Coronary artery (tissue), 2 donors: ENCODE measurements at regions not wholly inside any gene's neighbourhood (a gene's known extent, or its start where the extent isn't known, plus 50 kb on each side); places are given as distances from the start of the nearest gene placed in this dataset.

Experiments
- DNase-seq: peaks from one replicate; pipeline ENCODE4 v3.0.0-alpha.2; 2017; ENCODE audit warnings: low spot score
- H3K27ac ChIP-seq, 2 donors: fragments of 200-600 bp; sonication (generic); one replicate each; pipeline ENCODE4 v1.5.1; 2016 to 2019
- H3K4me3 ChIP-seq: fragments of 200-600 bp; sonication (generic); 2 replicates; pipeline ENCODE4 v1.5.1; 2016; ENCODE audit warnings: mild to moderate bottlenecking, moderate library complexity
- CTCF ChIP-seq: fragments of 200-600 bp; sonication (generic); IDR thresholded peaks from one replicate; pipeline ENCODE4 v1.5.1; 2019; ENCODE audit warnings: antibody characterized with exemption

GRCh38 chr6:27178407-27178730 lies 69.1 kb upstream of the PRSS16 start:
- no peak for TF ChIP-seq CTCF
- DNase-seq = peak; percentile 75
- H3K4me3 ChIP-seq = peak overlapping the region; percentile 94

GRCh38 chr6:27178860-27179259 lies 68.6 kb upstream of the PRSS16 start:
- peak overlapping the region; percentile 94 for H3K4me3 ChIP-seq
- no peak overlapping the region for H3K27ac ChIP-seq
- no peak for DNase-seq
- no peak for TF ChIP-seq CTCF

More at GRCh38 chr6:27178407-27178730, 69.1 kb upstream of the PRSS16 start:
- H3K27ac ChIP-seq = peak overlapping the region; percentile 67 to 92

DNA sequence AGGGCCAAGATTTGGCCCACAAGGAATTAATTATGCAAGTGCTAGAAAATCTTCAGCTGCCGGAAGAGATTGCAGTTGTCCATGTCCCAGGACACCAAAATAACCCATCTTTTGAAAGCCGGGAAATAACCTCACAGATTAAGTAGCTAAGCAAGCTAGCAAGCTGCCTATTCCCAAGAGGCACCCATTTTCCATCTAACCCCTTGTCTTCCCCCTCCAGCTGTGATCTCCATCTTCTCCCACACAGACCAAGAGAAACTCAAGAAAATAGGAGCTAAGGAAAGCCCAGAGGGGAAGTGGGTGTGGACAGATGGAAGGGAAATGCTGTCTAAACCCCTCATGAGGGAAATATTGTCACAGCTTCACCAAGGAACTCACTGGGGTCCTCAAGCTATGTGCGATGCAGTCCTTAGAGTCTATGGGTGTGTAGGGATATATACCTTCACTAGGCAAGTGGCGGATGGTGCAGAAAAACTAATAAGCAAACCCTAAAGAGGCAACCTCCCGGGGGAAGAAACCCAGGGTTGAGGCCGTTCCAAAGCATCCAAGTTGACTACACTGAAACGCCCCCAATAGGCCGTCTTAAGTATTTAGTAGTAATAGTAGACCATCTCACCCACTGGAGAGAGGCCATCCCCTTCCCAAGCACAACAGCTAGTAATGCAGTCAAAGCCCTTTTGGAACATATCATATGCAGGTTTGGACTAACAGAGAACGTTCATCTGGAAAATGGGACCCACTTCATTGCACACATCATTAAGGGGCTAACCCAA lies 64.3 kb upstream of the PRSS16 start:
- no peak overlapping the region for H3K4me3 ChIP-seq
- no peak overlapping the region for H3K27ac ChIP-seq
- no peak for DNase-seq
- no peak for TF ChIP-seq CTCF

DNA sequence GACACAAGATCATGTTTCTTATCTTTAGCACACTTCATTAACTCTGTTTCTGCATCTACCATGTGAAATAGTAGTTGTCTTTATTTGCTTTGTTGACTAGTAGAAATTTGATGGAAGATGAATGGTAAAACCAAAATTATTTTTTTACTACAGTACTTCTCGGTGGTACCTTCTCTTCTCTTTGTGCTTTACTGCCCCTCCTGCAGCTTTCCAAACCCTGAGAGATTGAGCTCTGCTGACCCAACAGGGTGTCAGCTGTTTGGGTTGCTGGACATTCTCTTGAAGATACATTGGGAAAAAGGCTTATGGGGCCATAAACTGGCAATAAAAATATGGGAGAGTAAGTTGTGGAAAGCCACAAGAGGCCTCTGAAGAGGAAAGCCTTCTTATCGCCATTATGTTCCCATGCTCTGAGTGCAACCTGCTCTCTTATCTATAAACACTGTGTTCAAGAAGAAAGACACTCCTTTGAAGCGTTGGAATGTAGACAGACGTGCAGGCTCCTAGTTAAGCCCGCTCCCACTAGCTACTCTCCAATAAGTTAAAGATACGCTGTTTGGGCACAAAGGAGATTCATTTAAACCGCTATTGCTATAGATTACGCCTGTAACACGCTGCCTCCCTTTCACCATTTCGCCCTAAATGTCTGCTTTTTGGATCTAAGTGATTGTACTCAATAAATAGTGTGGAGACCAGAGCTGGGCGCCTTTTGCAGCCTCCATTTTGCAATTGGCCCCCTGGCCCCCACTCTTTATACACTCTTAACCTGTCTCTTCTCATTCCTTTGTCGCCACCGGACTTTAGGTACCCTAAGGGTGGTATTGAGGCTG lies 60.1 kb upstream of the PRSS16 start:
- TF ChIP-seq CTCF = no peak
- H3K4me3 ChIP-seq = peak overlapping the region; percentile 86
- H3K27ac ChIP-seq = peak overlapping the region; percentile 86 to 93
- no peak for DNase-seq

- H3K4me3 ChIP-seq = peak overlapping the region; percentile 86
- TF ChIP-seq CTCF = no peak
- peak; percentile 81 for DNase-seq
- H3K27ac ChIP-seq = peak overlapping the region; percentile 86 to 93
Observed at GRCh38 chr6:27188061-27188884, 59.2 kb upstream of the PRSS16 start.

GRCh38 chr6:27188885-27189418 lies 58.5 kb upstream of the PRSS16 start:
- DNase-seq = no peak
- H3K4me3 ChIP-seq = peak overlapping the region; percentile 86
- peak; percentile 74 for TF ChIP-seq CTCF
- H3K27ac ChIP-seq = peak overlapping the region; percentile 86 to 93
